Activated CD4-positive, CD25-positive, alpha-beta regulatory T cell treated with anti-CD3 and anti-CD28 coated beads, Interleukin-2, amount 50 U/mL, for 72 hours (primary cell): ENCODE measurements at regions not wholly inside any gene's neighbourhood (a gene's known extent, or its start where the extent isn't known, plus 50 kb on each side); places are given as distances from the start of the nearest gene placed in this dataset.

Experiments
- DNase-seq: peaks from one replicate; pipeline ENCODE4 v3.0.0; 2021

- DNase-seq, result no peak
Measured at GRCh38 chr5:139733698-139734538, 61.7 kb upstream of the PSD2 start.

GRCh38 chr5:139734539-139734916 is 61.1 kb upstream of the PSD2 start:
- no peak for DNase-seq

GRCh38 chr5:139738193-139739149 is 57.1 kb upstream of the PSD2 start:
- no peak for DNase-seq

GRCh38 chr5:139739150-139739974 is 56.2 kb upstream of the PSD2 start:
- DNase-seq, result no peak

- no peak for DNase-seq
Measured at GRCh38 chr5:139740138-139740991, 55.2 kb upstream of the PSD2 start.

- no peak for DNase-seq
Measured at GRCh38 chr5:139740992-139741672, 54.5 kb upstream of the PSD2 start.

- DNase-seq, result no peak
Measured at GRCh38 chr5:139741823-139742172, 53.8 kb upstream of the PSD2 start.

GRCh38 chr5:139742173-139742903 is 53.3 kb upstream of the PSD2 start:
- DNase-seq, result no peak

GRCh38 chr5:139743001-139743771 is 52.4 kb upstream of the PSD2 start:
- no peak for DNase-seq

GRCh38 chr5:139743804-139744203 is 51.8 kb upstream of the PSD2 start:
- DNase-seq, result no peak

GRCh38 chr5:139744471-139745131 is 51.0 kb upstream of the PSD2 start:
- DNase-seq, result no peak

- no peak for DNase-seq
Measured at GRCh38 chr5:139745132-139745799, 50.3 kb upstream of the PSD2 start.

- DNase-seq, result peak; percentile 44
Measured at GRCh38 chr5:139745800-139746690, 49.6 kb upstream of the PSD2 start.
